Stromal cell of bone marrow (primary cell): ENCODE measurements at regions not wholly inside any gene's neighbourhood (a gene's known extent, or its start where the extent isn't known, plus 50 kb on each side); places are given as distances from the start of the nearest gene placed in this dataset.
"Not testable (repeated sequence)": the region's sequence is repeated elsewhere in the genome, so short reads cannot be mapped to it uniquely, and the experiment has no call there.

Source experiments
- DNase-seq: peaks from one replicate; pipeline ENCODE4 v3.0.0-alpha.2; 2012; ENCODE audit warnings: low read depth

DNA sequence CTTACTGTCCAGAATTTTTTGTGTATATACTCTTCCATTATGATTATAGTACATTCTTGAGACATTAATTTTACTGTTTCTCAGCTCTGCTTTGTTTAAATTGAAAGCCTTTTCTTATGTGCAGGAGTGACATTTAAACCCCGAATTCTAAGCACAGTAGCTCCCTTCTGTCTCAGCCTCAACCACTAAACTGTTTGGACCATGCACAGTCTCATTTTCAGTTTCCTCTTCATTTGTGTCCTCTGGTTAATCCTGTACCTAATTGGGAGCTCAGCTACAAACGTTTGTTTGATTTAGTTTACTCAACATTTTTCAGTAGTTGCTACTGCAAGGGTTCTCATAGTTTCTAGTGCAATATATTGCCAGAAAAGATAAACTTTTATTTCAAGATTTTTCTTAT, 206.3 kb downstream of the SLITRK5 start:
- no peak for DNase-seq

DNA sequence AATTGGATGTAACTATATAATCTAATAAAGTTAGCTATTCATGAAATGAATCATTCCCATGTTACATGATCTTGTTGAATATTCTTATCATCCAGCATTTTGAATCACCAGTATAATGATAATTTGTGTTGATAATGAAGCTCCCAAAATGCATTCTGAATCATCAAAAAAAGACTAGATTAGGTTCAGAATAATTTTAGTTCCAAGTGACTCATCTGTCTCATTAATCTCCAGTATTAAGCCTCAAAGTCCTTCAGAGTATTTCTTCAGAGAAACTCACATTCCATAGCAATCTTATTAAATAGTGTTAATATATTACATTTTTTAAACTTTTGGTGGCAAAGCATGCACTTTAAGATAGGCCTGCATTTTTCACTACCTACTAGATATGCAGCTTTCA, 207.5 kb downstream of the SLITRK5 start:
- no peak for DNase-seq

DNA sequence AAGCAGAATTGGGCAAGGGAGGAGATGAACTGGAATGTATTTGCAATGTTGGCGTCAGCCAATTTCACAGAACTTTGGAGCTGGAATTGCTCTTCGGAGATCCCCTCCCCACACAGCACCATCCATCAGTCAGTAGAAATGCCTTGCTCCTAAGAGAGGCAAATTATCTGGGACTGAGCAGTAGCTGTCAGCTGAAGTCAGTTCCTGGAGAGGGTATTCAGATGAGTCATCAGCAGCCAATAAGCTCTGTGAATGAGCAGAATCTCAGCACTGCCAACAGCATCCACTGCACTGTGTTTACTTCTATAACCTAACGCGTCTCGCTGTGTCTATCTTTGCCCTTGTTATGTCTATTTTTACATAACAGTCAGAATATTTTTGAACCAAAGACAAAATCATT, 213.7 kb downstream of the SLITRK5 start:
- DNase-seq, result no peak

DNA sequence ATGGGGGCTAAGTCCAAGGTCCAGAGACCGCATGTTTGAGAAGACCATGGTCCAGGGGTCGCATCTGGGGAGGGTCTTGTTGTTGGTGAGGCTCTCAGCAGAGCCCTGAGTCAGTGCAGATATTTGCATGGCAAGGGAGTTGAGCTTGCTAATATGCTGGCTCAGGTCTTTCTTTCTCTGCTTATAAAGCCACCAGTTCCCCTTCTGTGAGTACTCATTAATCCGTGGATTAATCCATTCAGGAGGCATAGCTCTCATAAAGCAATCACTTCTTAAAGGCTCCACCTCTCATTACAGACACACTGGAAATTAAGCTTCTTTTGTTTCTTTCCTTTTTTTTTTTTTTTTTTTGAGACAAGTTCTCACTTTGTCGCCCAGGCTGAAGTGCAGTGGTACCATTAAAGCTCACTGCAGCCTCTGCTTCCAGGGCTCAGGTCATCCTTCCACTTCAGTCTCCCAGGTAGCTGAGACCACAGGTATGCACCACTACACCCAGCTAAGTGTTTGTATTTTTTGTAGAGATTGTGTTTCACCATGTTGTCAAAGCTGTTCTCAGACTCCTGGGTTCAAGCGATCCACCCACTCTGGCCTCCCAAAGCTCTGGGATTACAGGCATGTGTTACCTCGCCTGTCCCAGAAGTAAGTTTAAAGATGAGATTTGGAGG, 216.4 kb downstream of the SLITRK5 start:
- DNase-seq, result no peak

DNA sequence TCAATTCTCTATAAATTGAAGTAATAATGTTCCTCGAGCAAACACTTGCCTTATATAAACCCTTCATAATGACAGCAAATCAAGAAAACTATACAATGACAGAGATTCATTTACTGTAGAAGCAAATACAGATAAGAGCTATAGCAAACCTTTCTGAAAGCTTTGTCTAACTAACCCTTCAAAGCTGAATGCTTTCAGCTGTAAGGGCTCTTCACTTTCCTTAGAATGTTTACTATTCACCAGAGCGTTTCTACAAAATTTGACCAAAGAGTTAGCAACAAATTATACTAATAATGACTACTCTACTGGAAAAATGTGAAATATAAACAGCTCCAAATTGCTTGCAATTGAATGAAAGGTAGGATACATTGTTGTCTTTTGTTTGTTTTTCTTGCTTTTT, 218.1 kb downstream of the SLITRK5 start:
- DNase-seq, result no peak

DNA sequence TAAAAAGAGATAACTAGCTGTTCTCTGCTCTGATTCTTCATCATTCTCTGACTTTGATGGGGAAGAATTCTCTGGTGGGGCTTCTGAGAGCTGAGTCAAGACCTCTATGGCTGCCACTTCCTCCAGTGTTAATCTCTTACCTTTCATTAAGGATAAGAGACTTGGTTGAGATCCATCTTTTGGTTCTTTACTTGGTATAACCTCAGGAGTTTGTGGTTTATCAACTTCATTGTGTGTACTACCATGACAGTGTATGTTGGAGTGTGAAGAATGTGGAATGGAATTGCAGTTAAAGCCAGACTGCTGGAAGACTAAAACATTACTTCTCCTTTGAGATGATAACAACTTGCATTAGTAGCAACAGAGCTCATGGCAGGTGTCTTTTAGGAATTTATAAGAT, 222.0 kb downstream of the SLITRK5 start:
- DNase-seq, result no peak

DNA sequence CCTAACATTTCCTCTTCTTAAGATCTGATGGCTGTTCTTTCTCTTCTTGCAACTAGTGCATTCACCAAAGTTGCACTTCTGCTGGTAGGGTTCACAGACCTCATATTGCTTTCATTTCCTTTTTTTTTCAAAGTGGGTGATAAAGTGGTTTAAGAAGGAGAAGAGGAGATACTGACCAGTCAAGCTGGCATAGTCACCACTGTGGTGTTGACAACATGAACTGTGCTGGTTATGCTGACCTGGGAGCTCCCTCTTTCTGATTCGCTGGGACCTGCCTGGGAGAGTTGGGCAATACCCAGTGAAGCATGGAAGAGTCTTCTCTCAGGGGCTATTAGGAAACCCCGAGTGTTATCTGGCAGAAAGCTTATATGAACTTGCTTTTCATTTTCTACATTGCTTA, 222.9 kb downstream of the SLITRK5 start:
- DNase-seq, result no peak

DNA sequence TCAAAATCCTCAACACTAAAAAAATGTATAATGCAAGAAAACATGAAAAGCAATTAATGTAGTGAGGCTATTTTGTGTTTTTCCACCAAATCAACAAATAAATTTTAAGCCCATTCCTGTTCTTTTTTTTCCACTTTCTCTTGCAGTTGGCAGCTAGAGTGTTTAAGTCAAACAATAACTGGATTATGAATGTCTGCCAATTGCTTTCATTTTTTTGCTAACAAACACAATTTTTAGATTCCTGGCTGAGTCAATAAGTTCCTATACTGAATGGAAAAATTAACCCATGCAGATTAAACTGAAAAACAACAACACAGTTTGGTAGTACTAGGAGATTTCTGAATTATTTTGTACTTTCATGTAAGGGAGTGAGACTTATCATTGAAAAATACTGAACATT, 232.4 kb downstream of the SLITRK5 start:
- no peak for DNase-seq

DNA sequence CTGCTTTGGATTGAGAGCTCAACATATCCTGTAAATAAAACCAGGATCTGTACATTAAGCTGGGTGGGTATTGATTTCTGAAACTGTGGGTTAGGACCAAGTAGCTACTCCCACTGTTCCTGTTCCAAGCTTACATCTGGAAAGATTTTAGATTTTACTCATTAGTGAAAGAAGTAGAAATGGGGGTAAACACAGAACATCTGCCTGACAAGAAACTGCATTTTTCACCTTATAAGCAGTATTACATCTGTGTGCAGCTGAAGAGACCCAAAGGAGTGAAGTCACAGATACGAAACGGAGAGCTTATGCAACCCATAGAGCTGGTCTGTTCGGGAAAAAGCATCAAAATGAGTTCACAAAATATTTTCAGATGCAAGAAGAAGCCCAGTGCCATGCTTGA, 235.2 kb downstream of the SLITRK5 start:
- no peak for DNase-seq

DNA sequence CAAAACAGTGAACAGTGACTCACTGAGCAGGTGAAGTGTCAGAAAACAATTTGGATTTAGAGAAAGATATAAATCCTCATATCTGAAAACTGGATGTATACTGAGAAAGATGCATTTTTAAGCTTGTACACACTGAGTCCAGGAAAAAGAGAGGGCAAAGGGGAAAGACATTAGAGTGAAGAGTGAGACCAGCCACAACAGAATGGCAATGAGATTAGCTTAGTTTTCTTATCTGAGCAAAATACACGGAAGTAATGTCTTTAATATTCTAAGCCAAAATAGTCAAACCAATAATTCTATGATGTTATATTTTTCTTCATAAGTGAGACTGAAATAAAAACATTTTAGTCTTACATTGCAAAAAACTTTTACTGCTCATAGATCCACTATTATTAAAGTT, 236.0 kb downstream of the SLITRK5 start:
- DNase-seq, result no peak

DNA sequence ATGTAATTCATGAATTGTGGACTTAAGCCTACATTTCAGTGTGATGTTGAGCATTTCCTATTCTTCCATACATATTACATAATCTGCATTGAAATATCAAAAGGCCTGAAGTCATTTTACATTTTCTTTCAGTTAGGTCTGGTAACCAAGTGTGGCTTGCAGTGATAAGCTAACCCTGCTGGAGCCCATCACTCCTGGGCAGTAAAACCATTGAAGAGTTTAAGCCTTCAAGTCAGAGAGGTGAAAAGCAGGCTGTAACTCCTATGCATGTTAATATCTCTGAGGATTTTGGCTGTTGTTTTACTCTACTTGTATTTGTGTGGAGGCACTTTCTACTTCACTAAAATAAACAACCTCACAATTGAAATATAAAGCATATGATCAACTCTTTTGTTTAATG, 248.8 kb downstream of the SLITRK5 start:
- no peak for DNase-seq

DNA sequence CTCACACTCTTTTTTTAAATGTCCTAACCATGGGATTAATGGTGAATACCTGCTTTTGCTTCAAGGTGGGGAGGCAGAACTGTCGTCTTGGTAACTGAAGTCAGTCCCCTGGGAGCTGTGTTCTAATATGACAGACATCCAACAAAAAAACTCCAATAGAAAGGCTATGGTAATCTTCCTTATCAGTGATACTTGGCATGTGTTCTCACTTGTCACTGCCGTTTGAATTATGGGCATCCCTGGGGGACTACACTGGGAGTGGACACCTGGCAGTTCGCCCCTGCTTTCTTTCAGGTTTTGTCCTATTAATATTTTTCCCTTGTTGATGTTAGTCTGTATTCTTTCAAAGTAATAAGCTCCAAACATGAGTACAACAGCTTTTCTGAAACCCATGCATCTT, 252.6 kb downstream of the SLITRK5 start:
- no peak for DNase-seq

DNA sequence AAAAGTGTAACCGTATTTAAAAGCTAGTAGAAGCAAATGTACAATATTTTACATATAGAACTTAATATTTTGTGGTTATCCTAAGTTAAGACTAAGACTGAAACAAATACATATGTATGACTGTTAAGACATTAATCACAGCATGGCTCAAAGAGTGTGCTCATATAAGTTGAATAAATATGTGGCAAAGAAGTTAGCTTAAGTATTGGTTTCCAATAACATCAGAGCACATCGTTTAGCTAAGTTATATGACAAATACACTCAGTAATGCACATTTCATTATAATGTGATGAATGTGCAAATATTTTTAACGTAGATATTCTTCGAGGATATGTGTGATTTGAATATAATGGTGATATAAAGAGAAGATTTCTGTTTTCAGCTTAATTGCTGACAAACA, 253.8 kb downstream of the SLITRK5 start:
- DNase-seq, result no peak

DNA sequence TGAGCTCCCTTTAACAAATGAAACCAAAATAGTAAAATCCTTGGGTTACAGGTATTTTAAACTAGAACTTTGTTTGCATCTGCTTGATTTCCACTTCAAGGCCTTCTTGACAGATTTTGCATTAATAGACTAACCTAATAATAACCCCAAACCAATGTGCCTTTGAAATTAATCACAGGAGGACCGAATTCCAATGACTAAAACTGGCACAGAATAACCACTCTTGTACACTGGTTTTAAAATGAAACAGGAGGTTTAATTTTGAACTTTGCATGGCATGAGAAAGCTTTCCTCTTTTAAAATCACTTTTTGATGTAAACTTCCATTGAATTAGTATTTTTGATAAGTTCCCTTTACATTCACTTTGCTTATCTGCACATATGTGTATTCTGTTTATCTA, 269.6 kb downstream of the SLITRK5 start:
- DNase-seq, result no peak

DNA sequence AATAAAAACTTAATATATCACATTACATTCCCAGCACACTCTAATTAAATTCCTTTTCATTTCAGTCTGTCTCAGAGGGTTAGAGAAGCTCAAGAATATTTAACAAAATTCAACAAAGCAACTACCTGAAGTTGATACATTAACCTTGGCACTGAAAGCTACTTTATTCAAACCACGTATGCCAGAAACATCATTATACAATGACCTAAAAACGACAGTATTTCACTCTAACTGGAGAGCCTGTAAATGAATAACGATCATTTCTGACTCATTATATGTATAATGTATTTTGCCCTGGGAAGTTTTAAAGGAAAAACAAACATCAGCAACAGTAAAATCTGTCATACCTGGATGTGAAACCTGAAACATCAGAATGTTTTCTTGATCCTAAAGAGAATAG, 270.1 kb downstream of the SLITRK5 start:
- no peak for DNase-seq

DNA sequence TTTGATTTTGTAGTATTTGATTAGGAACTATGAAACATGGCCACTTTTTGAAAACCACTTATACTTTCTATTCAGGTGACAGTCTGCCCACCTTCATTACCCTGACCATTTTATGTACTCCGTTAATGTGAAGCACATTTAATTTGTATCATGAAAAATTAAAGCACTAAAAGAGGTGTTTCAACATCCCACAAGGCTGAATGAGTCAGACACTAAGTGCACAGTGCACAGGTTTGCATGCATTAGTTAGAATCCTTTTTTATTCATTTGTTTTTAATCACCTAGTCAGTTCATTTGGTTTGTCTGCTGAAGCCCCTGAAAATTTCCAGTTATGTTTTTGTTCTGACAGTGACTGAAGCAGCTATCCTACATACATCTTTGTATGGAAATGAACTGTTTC, 271.0 kb downstream of the SLITRK5 start:
- DNase-seq, result no peak

DNA sequence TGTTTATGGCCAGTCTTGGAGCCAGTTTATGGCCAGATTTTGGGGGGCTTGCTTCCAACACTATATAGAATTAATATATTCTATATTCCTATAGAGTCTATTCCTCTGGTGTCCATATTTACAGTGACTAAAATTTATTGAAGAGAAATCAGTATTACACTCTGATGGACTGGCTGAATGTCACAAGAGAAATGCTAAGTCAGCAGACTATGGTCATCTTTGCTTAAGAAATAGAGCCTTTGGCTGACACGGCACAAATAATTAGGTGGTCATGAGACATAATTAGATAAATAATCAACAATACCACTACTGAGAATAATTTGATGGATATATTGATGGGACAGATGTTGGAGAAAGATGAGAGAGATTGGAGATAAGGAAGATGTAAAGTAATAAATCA, 272.9 kb downstream of the SLITRK5 start:
- no peak for DNase-seq

DNA sequence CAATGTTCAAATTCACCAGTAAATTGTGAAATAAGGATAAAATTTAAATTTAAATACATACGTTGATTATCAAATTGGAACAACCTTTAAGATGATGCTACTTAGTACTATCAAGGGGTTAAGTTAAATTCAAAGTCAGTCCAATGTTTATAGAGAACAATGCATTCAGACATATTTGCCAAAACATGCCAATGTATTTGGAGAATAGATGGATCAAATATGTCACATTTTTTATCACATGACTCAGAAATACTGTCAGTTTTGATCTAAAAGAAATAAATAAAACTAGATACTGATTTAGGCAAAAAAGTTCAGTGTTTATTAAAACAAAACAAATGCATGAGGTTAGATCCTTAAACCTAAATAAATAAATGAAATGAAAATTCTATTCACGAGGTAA, 281.2 kb downstream of the SLITRK5 start:
- no peak for DNase-seq

DNA sequence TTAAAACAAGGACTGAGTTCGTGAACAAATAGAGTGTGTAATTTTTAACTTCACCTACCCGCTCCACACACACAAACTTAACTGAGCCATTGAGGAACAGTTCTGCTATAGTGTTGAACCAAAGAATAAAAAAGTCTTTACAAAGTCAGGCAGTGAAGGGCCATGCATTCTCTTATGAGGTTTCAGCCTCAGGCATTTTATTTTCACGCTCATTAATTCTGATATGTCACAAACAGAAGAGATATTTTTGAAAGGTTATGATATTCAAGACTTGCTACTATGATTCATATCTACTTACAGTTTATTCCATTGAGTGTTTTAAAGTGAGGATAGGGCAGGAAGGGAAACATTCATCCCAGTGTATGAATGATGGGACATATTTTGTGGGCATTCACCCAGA, 282.2 kb downstream of the SLITRK5 start:
- no peak for DNase-seq

DNA sequence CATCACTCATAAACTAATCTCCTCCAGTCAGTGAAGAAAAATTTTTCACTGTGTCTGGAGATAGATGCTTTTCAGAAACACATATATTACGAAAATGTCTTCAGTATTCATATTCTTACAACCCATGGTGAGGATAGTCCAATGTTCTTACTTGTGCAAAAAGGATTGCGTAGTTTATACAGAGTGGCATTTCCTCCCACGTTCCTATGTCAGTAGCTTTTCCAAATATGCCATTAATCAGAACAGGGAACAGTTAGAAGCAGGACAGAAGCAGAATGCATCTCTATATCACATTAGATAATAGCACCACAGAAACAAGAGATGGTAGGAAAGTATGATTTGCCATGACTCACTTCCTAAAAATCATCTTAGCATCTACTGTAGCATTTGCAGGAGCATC, 282.9 kb downstream of the SLITRK5 start:
- no peak for DNase-seq

DNA sequence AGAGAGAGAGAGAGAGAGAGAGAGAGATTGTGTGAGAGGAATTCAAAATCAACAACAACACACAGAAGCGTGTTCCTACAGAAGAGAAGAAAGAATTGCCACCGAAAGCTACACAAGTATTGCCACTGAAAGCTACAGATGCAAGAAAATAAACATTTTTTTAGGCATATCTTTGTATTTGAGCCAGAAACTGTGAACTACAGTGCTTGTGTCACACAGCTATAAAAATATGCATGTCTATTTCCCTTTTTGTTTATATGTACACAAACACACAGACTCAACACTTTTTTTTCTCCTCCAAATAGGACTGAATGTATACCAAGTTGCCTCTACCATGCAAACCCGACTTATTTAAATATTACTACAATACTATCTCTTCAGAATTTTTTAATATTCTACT, 290.4 kb downstream of the SLITRK5 start:
- no peak for DNase-seq

DNA sequence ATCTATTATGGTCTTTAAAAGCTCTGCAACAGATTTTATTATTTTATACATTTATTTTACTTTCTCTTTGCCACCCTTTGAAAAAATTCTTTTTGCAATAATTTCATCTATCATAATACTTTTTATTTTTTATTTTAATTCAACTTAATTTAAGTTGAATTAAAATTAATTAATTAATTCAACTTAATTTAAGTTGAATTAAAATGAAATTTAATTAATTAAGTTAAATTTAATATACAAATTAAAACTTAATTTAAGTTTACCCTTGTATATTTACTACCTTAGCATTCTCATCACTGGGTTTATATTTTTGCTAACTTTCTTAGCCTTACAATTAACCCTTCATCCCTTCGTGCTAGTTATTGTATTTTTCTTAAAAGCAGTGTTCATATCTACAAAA, 301.4 kb downstream of the SLITRK5 start:
- no peak for DNase-seq

DNA sequence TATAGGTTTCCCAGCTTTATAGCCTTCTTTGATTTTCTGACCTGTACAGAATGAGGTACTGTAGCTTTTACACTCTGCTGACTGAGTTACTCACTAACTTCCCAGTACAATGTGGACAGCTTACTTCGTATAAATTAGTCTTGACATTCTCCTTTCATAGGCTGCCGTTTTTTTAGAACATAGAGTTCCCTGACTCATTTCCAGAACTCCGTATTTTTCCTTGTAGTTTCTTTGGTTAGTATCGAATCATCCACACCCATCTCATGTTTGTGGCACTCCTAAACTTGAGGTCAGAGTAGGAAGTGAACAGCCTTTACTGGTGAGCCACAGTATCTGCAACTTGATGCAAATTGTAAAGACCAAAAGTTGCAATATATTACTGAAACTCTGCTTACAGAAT, 303.9 kb downstream of the SLITRK5 start:
- no peak for DNase-seq

DNA sequence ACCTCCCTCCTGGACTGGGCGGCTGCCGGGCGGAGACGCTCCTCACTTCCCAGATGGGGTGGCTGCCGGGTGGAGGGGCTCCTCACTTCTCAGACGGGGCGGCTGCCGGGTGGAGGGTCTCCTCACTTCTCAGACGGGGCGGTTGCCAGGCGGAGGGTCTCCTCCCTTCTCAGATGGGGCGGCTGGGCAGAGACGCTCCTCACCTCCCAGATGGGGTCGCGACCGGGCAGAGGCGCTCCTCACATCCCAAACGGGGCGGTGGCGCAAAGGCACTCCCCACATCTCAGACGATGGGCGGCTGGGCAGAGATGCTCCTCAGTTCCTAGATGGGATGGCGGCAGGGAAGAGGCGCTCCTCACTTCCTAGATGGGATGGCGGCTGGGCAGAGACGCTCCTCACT, 305.5 kb downstream of the SLITRK5 start:
- DNase-seq, result not testable (repeated sequence)

DNA sequence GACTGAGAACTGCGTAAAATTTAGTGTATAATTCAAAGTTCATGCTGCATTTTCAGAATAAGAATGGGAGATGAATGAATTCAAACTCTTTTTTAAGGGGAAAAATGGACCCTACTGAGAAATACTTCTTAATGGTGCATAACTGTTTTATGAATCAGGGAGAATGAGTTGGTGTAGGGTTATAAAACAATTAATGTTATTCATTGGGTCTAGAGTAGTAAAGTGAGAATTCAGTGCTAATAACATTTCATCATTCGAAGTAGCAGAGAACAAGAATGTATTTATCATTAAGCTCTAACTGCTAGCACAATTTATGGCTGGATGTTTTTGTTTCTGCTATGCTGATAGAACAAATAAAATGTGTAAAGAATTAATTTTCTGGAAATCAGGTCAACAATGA, 310.2 kb downstream of the SLITRK5 start:
- no peak for DNase-seq
